H1 (cell line): ENCODE measurements at regions not wholly inside any gene's neighbourhood (a gene's known extent, or its start where the extent isn't known, plus 50 kb on each side); places are given as distances from the start of the nearest gene placed in this dataset.

Experiments used
- ATF3 ChIP-seq: IDR thresholded peaks from 2 replicates; pipeline ENCODE4 v1.6.1; 2011; ENCODE audit warnings: low read depth, mild to moderate bottlenecking, low read length; ENCODE audit not compliant: insufficient read depth
- CTCF ChIP-seq, 3 experiments: IDR thresholded peaks; 1 replicate in 2 of 3; 2 replicates in 1 of 3; pipeline versions ENCODE4 v1.5.1 to v1.6.1; 2011; ENCODE audit warnings: low read length in 3 of 3, mild to moderate bottlenecking in 3 of 3, inconsistent platforms in 2 of 3, low read depth in 1 of 3, moderate library complexity in 1 of 3; ENCODE audit not compliant: insufficient read depth in 1 of 3; ENCODE audit errors: control extremely low read depth in 1 of 3
- SAP30 ChIP-seq: fragments of 300-600 bp; sonication (generic); IDR thresholded peaks from 2 replicates; pipeline ENCODE4 v1.7.1; 2012; ENCODE audit warnings: low read length, moderate library complexity, mild to moderate bottlenecking, inconsistent platforms; ENCODE audit not compliant: insufficient read depth, insufficient replicate concordance

- no peak for TF ChIP-seq CTCF (IDR thresholded peaks at IDR 0.05; ENCODE audit: control extremely low read depth in 1 of 3, insufficient read depth in 1 of 3, low read depth in 1 of 3, low read length in 3 of 3)
- no peak for TF ChIP-seq ATF3
- no peak for TF ChIP-seq SAP30
- TF ChIP-seq, all 59 proteins: peak for 0
Measured at GRCh38 chr11:23127706-23128105, 267.4 kb upstream of the CCDC179 start (continued).
